HL-60 (cell line): ENCODE measurements at regions not wholly inside any gene's neighbourhood (a gene's known extent, or its start where the extent isn't known, plus 50 kb on each side); places are given as distances from the start of the nearest gene placed in this dataset.

Experiments
- DNase-seq, 2 experiments: peaks; one replicate each; pipeline ENCODE4 v3.0.0-alpha.2; 2010 to 2020; ENCODE audit warnings: low read depth in 1 of 2, low spot score in 1 of 2
- H3K27ac ChIP-seq: fragments of 250-450 bp; sonication (Bioruptor Pico); replicated peaks from 2 replicates; pipeline ENCODE4 v1.5.1; 2020; ENCODE audit warnings: mild to moderate bottlenecking, moderate library complexity
- H3K27me3 ChIP-seq: fragments of 250-450 bp; sonication (Bioruptor Pico); 2 replicates; pipeline ENCODE4 v1.5.1; 2021; ENCODE audit warnings: mild to moderate bottlenecking, moderate library complexity; ENCODE audit not compliant: insufficient read depth, poor library complexity, severe bottlenecking
- H3K4me3 ChIP-seq: replicated peaks from 2 replicates; pipeline ENCODE4 v1.5.1; 2011; ENCODE audit warnings: mild to moderate bottlenecking, control low read depth, low read length; ENCODE audit not compliant: insufficient read depth
- CTCF ChIP-seq: IDR thresholded peaks from one replicate; pipeline ENCODE4 v1.5.1; 2011; ENCODE audit warnings: low read length, control low read depth, inconsistent platforms; ENCODE audit not compliant: insufficient read depth
- GABPA ChIP-seq: IDR thresholded peaks from 2 replicates; pipeline ENCODE4 v1.6.1; 2012; ENCODE audit warnings: low read depth
- POLR2AphosphoS5 ChIP-seq: IDR thresholded peaks from 2 replicates; pipeline ENCODE4 v1.6.1; 2012; ENCODE audit warnings: low read depth
- REST ChIP-seq: IDR thresholded peaks from 2 replicates; pipeline ENCODE4 v1.6.1; 2012; ENCODE audit warnings: low read depth; ENCODE audit not compliant: insufficient replicate concordance
- SPI1 ChIP-seq: IDR thresholded peaks from 2 replicates; pipeline ENCODE4 v1.6.1; 2012; ENCODE audit warnings: low read depth, mild to moderate bottlenecking, borderline replicate concordance

DNA sequence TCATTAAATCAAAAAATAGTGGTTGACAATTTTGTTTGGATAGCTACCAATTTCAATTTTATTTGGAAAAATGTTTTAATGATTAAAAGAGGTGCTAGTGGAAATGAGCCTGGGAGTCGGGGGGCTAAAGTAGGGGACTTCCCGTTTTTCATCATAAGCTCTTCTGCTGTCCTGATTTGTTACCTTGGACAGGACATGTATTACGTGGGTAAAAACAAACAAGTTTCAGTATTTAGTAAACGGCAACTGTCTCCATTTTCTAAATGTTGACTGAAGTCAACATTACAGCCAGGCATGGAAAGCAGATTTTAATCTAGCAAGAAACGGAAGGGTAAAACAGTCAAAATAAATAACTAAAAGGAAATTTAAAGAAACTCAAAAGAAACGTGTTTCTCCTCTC, 212.3 kb upstream of the GRAMD2B start:
- Histone ChIP-seq H3K27ac (no peak overlapping the region), H3K27me3 (no peaks in the 10 kb centered on the region), H3K4me3 (no peak overlapping the region)
- no peak for DNase-seq
- TF ChIP-seq SPI1, result no peak
- TF ChIP-seq POLR2AphosphoS5, result no peak
- no peak for TF ChIP-seq REST
- TF ChIP-seq GABPA, result no peak

- TF ChIP-seq GABPA (no peak), POLR2AphosphoS5 (no peak), REST (no peak), SPI1 (no peak), CTCF (no peak)
- DNase-seq, result no peak
- H3K27me3 ChIP-seq, result no peaks in the 10 kb centered on the region
- no peak overlapping the region for H3K27ac ChIP-seq
- H3K4me3 ChIP-seq, result no peak overlapping the region
Measured at GRCh38 chr5:126219616-126220015, 203.6 kb upstream of the GRAMD2B start.

DNA sequence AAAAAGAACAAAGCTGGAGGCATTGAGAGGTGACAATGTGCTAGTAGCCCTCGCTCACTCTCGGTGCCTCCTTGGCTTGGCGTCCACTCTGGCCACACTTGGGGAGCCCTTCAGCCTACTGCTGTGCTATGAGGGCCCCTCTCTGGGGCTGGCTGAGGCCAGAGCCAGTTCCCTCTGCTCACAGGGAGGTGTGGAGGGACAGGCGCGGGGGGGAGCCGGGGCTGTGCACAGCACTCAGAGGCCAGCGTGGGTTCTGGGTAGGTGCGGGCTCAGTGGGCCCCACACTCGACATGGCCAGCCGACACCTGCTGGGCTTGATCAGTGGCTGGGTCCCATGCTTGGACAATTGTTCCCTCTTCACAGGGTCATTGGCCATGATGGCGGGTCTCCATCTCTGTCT, 202.5 kb upstream of the GRAMD2B start:
- no peak overlapping the region for H3K4me3 ChIP-seq
- TF ChIP-seq POLR2AphosphoS5 (no peak), CTCF (no peak), REST (no peak), SPI1 (no peak), GABPA (no peak)
- H3K27ac ChIP-seq, result no peak overlapping the region
- no peaks in the 10 kb centered on the region for H3K27me3 ChIP-seq
- DNase-seq, result no peak

- Histone ChIP-seq H3K4me3 (no peak overlapping the region), H3K27ac (no peak overlapping the region), H3K27me3 (no peaks in the 10 kb centered on the region)
- DNase-seq, result no peak
- TF ChIP-seq SPI1 (no peak), GABPA (no peak), CTCF (no peak), REST (no peak), POLR2AphosphoS5 (no peak)
Measured at GRCh38 chr5:126228934-126229333, 194.3 kb upstream of the GRAMD2B start.
